AG09309 (cell line): ENCODE measurements at regions not wholly inside any gene's neighbourhood (a gene's known extent, or its start where the extent isn't known, plus 50 kb on each side); places are given as distances from the start of the nearest gene placed in this dataset.
"Not testable (repeated sequence)": the region's sequence is repeated elsewhere in the genome, so short reads cannot be mapped to it uniquely, and the experiment has no call there.

Source experiments
- DNase-seq: peaks from one replicate; pipeline ENCODE4 v3.0.0-alpha.2; 2010; ENCODE audit warnings: low read depth
- H3K4me3 ChIP-seq: 2 replicates; pipeline ENCODE4 v1.5.1; 2011; ENCODE audit warnings: mild to moderate bottlenecking, low read depth, low read length, moderate library complexity; ENCODE audit not compliant: control insufficient read depth
- CTCF ChIP-seq: IDR thresholded peaks from 2 replicates; pipeline ENCODE4 v1.5.1; 2011; ENCODE audit warnings: mild to moderate bottlenecking, low read depth, low read length, inconsistent platforms; ENCODE audit not compliant: insufficient read depth, control insufficient read depth; ENCODE audit errors: missing control alignments

GRCh38 chr3:74842649-74843048, 228.2 kb upstream of the CNTN3 start:
- TF ChIP-seq CTCF = no peak
- DNase-seq = no peak
- no peak overlapping the region for H3K4me3 ChIP-seq

- TF ChIP-seq CTCF = no peak
Measured at GRCh38 chr3:74842141-74842540, 227.7 kb upstream of the CNTN3 start.

GRCh38 chr3:74839566-74839965, 225.1 kb upstream of the CNTN3 start:
- no peak overlapping the region for H3K4me3 ChIP-seq

More at GRCh38 chr3:74842141-74842540, 227.7 kb upstream of the CNTN3 start:
- H3K4me3 ChIP-seq = no peak overlapping the region
- no peak for DNase-seq

GRCh38 chr3:74832925-74833324, 218.5 kb upstream of the CNTN3 start:
- DNase-seq = no peak

More at GRCh38 chr3:74839566-74839965, 225.1 kb upstream of the CNTN3 start:
- no peak for TF ChIP-seq CTCF
- no peak for DNase-seq

GRCh38 chr3:74830845-74831244, 216.4 kb upstream of the CNTN3 start:
- not testable (repeated sequence) for H3K4me3 ChIP-seq, DNase-seq

More at GRCh38 chr3:74832925-74833324, 218.5 kb upstream of the CNTN3 start:
- no peak for TF ChIP-seq CTCF
- no peak overlapping the region for H3K4me3 ChIP-seq

GRCh38 chr3:74825404-74825803, 210.9 kb upstream of the CNTN3 start:
- H3K4me3 ChIP-seq = not testable (repeated sequence)

GRCh38 chr3:74824366-74824765, 209.9 kb upstream of the CNTN3 start:
- no peak for TF ChIP-seq CTCF
- DNase-seq = no peak
- H3K4me3 ChIP-seq = no peak overlapping the region

More at GRCh38 chr3:74825404-74825803, 210.9 kb upstream of the CNTN3 start:
- DNase-seq = not testable (repeated sequence)

- no peak for DNase-seq
- no peak for TF ChIP-seq CTCF
- no peak overlapping the region for H3K4me3 ChIP-seq
Measured at GRCh38 chr3:74814181-74814580, 199.7 kb upstream of the CNTN3 start.
